HepG2 (cell line): ENCODE measurements at regions not wholly inside any gene's neighbourhood (a gene's known extent, or its start where the extent isn't known, plus 50 kb on each side); places are given as distances from the start of the nearest gene placed in this dataset.

Source experiments
- ATAC-seq: fragments of 200-7000 bp; cut with Tn5 transposase; 3 replicates; pipeline ENCODE4 v1.9.1; 2020; ENCODE audit warnings: mild to moderate bottlenecking, moderate library complexity
- BruUV-seq: library from RNA; stranded (reverse); fragments of 400-500 nt; replicated peaks from 2 replicates; lab custom pipeline; 2021; lab: Mats Ljungman, UMichigan
- CTCF ChIA-PET: fragments of 300-600 bp; formaldehyde crosslinking; extraction: SDS; loops from one replicate; lab custom pipeline; 2021; ENCODE audit warnings: low total read pairs, inconsistent platforms, low intra/inter-chr PET ratio; lab: Yijun Ruan, JAX
- POLR2A ChIA-PET: fragments of 350-600 bp; sonication (Branson Sonifier 250); formaldehyde crosslinking; loops from one replicate; lab custom pipeline; 2020; ENCODE audit warnings: antibody characterized with exemption, inconsistent platforms; lab: Yijun Ruan, JAX
- DNase-seq: peaks from one replicate; pipeline ENCODE4 v3.0.0-alpha.2; 2015; ENCODE audit warnings: low spot score
- FAIRE-seq: peaks from 3 replicates; lab custom pipeline; 2011; peaks lifted over from hg19 to GRCh38; lab: Jason Lieb, UNC
- H2AFZ ChIP-seq: one replicate; pipeline ENCODE4 v1.6.1; 2011; ENCODE audit warnings: low read length, inconsistent platforms
- H3K27ac ChIP-seq: fragments of 300-600 bp; 3 replicates; pipeline ENCODE4 v1.8.0; 2011; ENCODE audit warnings: mixed run types, mild to moderate bottlenecking, mixed read lengths, low read length, inconsistent platforms; ENCODE audit not compliant: insufficient read depth; ENCODE audit errors: extremely low read length
- H3K27me3 ChIP-seq, 2 experiments: fragments of 200-600 bp in 1 of 2; 2 replicates in 1 of 2; 3 replicates in 1 of 2; pipeline versions ENCODE4 v1.6.0 to v1.8.0; 2011; ENCODE audit warnings: low read length in 2 of 2, mild to moderate bottlenecking in 2 of 2, moderate library complexity in 2 of 2, inconsistent platforms in 1 of 2; ENCODE audit not compliant: insufficient read depth in 2 of 2, control insufficient read depth in 1 of 2
- H3K36me3 ChIP-seq, 2 experiments: fragments of 200-600 bp in 1 of 2; replicated peaks in 1 of 2; 2 replicates in 1 of 2; 3 replicates in 1 of 2; pipeline versions ENCODE4 v1.5.1 to v1.8.0; 2011; ENCODE audit warnings: low read length in 2 of 2, inconsistent platforms in 1 of 2; ENCODE audit not compliant: insufficient read depth in 2 of 2, control insufficient read depth in 1 of 2
- H3K4me1 ChIP-seq: 2 replicates; pipeline ENCODE4 v1.5.1; 2012; ENCODE audit warnings: low read length, inconsistent platforms; ENCODE audit not compliant: insufficient read depth
- H3K4me2 ChIP-seq: 2 replicates; pipeline ENCODE4 v1.6.0; 2011; ENCODE audit warnings: low read depth, low read length, inconsistent platforms
- H3K4me3 ChIP-seq, 3 experiments: fragments of 200-600 bp in 1 of 3; sonication (generic), shearing (Covaris generic) in 1 of 3; replicated peaks in 1 of 3; 2 replicates each; pipeline ENCODE4 v1.5.1; 2011 to 2016; ENCODE audit warnings: low read length in 3 of 3, inconsistent platforms in 2 of 3, low read depth in 2 of 3, mild to moderate bottlenecking in 2 of 3, control low read depth in 1 of 3, mixed read lengths in 1 of 3; ENCODE audit not compliant: insufficient read depth in 1 of 3
- H3K79me2 ChIP-seq: one replicate; pipeline ENCODE4 v1.6.1; 2011; ENCODE audit warnings: low read length, inconsistent platforms; ENCODE audit not compliant: insufficient read depth
- H3K9ac ChIP-seq: 2 replicates; pipeline ENCODE4 v1.6.0; 2011; ENCODE audit warnings: mild to moderate bottlenecking, low read depth, low read length, inconsistent platforms; ENCODE audit not compliant: insufficient read depth
- H3K9me3 ChIP-seq: 2 replicates; pipeline ENCODE4 v1.5.1; 2012; ENCODE audit warnings: mild to moderate bottlenecking, low read length
- H4K20me1 ChIP-seq: 2 replicates; pipeline ENCODE4 v1.6.0; 2011; ENCODE audit warnings: inconsistent platforms, mild to moderate bottlenecking, low read length, moderate library complexity; ENCODE audit not compliant: insufficient read depth
- IRF2 ChIP-seq: IDR thresholded peaks from 2 replicates; pipeline ENCODE4 v1.6.1; 2018; ENCODE audit warnings: missing genetic modification reagents, missing compliant biosample characterization
- IRX3 ChIP-seq: sonication (generic); formaldehyde crosslinking; IDR thresholded peaks from 2 replicates; pipeline ENCODE4 v1.8.1; 2023; ENCODE audit warnings: mild to moderate bottlenecking, low read depth, missing genetic modification reagents, borderline replicate concordance
- SOX6 ChIP-seq, 2 experiments: fragments of 450-650 bp in 1 of 2; sonication (generic) in 1 of 2; formaldehyde crosslinking in 1 of 2; IDR thresholded peaks; 2 replicates each; pipeline versions ENCODE4 v1.4.0 to v1.6.1; 2017 to 2020; ENCODE audit warnings: antibody characterized with exemption in 1 of 2, mild to moderate bottlenecking in 1 of 2, missing genetic modification reagents in 1 of 2
- SP5 ChIP-seq: IDR thresholded peaks from 2 replicates; pipeline ENCODE4 v1.6.1; 2016; ENCODE audit warnings: low read depth, borderline replicate concordance
- TBX3 ChIP-seq: fragments of 450-650 bp; IDR thresholded peaks from 2 replicates; pipeline ENCODE4 v1.6.1; 2017; ENCODE audit warnings: antibody characterized with exemption, mild to moderate bottlenecking, inconsistent platforms, borderline replicate concordance
- ZFP90 ChIP-seq: sonication (generic); formaldehyde crosslinking; IDR thresholded peaks from 2 replicates; pipeline ENCODE4 v1.8.0; 2022; ENCODE audit warnings: missing genetic modification reagents, mild to moderate bottlenecking, inconsistent platforms, borderline replicate concordance
- ZNF10 ChIP-seq: sonication (generic); formaldehyde crosslinking; IDR thresholded peaks from 2 replicates; pipeline ENCODE4 v1.4.0; 2020; ENCODE audit warnings: mild to moderate bottlenecking, low read depth, missing genetic modification reagents, borderline replicate concordance
- ZNF224 ChIP-seq: sonication (generic); formaldehyde crosslinking; IDR thresholded peaks from 2 replicates; pipeline ENCODE4 v1.5.0; 2020; ENCODE audit warnings: mild to moderate bottlenecking, missing genetic modification reagents
- ZNF468 ChIP-seq: sonication (generic); formaldehyde crosslinking; IDR thresholded peaks from 2 replicates; pipeline ENCODE4 v1.8.0; 2022; ENCODE audit warnings: mild to moderate bottlenecking, moderate library complexity, missing genetic modification reagents
- ZNF567 ChIP-seq: sonication (generic); formaldehyde crosslinking; IDR thresholded peaks from 2 replicates; pipeline ENCODE4 v1.8.1; 2023; ENCODE audit warnings: mild to moderate bottlenecking, missing genetic modification reagents, borderline replicate concordance
- ZSCAN25 ChIP-seq: sonication (generic); formaldehyde crosslinking; IDR thresholded peaks from 2 replicates; pipeline ENCODE4 v1.8.0; 2022; ENCODE audit warnings: mild to moderate bottlenecking, missing genetic modification reagents
- WGBS: methylation state at CpG from one replicate; pipeline ENCODE4 v1.1.6; 2017; ENCODE audit warnings: low lambda C conversion rate; 5-methylcytosine and 5-hydroxymethylcytosine counted together
- in situ Hi-C: cut with HindIII; loops from 2 replicates; pipeline ENCODE4 v1.10.0; 2017; ENCODE audit warnings: low pct_unique_long_range_greater_than_20kb; ENCODE audit not compliant: extremely low pct_ligation_motif_present
- intact Hi-C: fragments of 100-400 bp; cut with micrococcal nuclease; formaldehyde crosslinking; loops from one replicate; pipeline ENCODE4 v1.10.0; 2022; ENCODE audit not compliant: unreplicated experiment

DNA sequence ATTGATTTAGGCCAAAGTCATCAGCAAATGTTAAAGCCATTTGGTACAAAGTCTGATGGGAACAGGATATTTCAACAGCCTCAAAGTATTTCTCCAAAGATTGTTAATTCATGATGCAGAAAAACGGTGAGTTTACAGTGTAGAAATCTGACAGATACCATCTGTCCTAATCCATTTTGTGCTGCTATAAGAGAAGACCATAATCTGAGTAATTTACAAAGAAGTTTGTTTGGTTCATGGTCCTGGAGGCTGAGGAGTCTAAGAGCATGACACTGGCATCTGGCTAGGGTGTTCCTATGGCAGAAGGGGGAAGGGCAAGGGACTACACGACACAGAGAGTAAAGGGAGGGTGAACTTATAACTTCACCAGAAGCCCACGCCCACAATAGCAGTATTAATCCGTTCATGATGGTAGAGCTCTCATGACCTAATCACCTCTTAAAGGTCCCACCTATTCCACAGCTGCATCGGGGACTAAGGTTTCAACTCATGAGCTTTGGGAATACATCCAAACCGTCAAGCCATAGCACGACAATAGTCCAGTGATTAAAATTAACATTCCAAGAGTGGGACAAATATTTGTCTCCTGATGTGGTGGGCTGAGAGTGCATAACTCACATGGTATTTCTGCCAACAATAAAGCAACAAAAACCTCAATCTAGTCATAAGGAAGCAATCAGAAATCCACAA, 298.6 kb upstream of the AKR1E2 start:
- TF ChIP-seq ZFP90 (CRISPR knock-in tag) (no peak), ZSCAN25 (CRISPR knock-in tag) (no peak), ZNF567 (no peak), SP5 (CRISPR knock-in tag) (no peak), ZNF224 (CRISPR knock-in tag) (no peak), IRX3 (CRISPR knock-in tag) (no peak), ZNF10 (CRISPR knock-in tag) (no peak), IRF2 (CRISPR knock-in tag) (no peak), TBX3 (no peak), SOX6 (IDR thresholded peaks at IDR 0.05) (no peak), SOX6 (CRISPR knock-in tag; IDR thresholded peaks at IDR 0.05) (no peak), ZNF468 (CRISPR knock-in tag) (no peak)
- TF ChIP-seq, all 625 proteins: peak for 0
- Histone ChIP-seq H3K27ac (no peak overlapping the region), H3K4me3 (no peak overlapping the region), H4K20me1 (no peaks in the 10 kb centered on the region), H3K9me3 (no peaks in the 10 kb centered on the region), H3K27me3 (0 out of 5 replicates have a peak, but pooled peaks cover 0 to 2% of the 10 kb centered on the region in 2 experiments), H3K4me2 (no peak overlapping the region), H3K36me3 (no peaks in the 10 kb centered on the region), H3K9ac (no peak overlapping the region), H2AFZ (no peak overlapping the region), H3K4me1 (no peaks in the 10 kb centered on the region), H3K79me2 (no peaks in the 10 kb centered on the region)
- DNase-seq (no peak), FAIRE-seq (no peak), ATAC-seq (no peak)
- CTCF ChIA-PET: no interaction called here
- WGBS: under 1% methylated on average over 7 of the region's 7 CpGs
- no TSS peak for BruUV-seq
- intact Hi-C loops: no loop called here
- in situ Hi-C loops: no loop called here
- POLR2A ChIA-PET: no interaction called here
